ENCODE measurements at regions not wholly inside any gene's neighbourhood (a gene's known extent, or its start where the extent isn't known, plus 50 kb on each side); places are given as distances from the start of the nearest gene placed in this dataset.

- DNase-seq, result no peak
Observed at GRCh38 chr17:45730192-45730591, 53.9 kb upstream of the CRHR1 start.

- no peak for DNase-seq
Observed at GRCh38 chr17:45731459-45731858, 52.7 kb upstream of the CRHR1 start.

GRCh38 chr17:45732926-45733505 is 51.1 kb upstream of the CRHR1 start:
- no peak for DNase-seq

GRCh38 chr17:45733781-45734180 is 50.3 kb upstream of the CRHR1 start:
- no peak for DNase-seq
